HG02759 (cell line): ENCODE measurements at regions not wholly inside any gene's neighbourhood (a gene's known extent, or its start where the extent isn't known, plus 50 kb on each side); places are given as distances from the start of the nearest gene placed in this dataset.
"Not testable (repeated sequence)": the region's sequence is repeated elsewhere in the genome, so short reads cannot be mapped to it uniquely, and the experiment has no call there.

Experiments
- ATAC-seq: cut with Tn5 transposase; IDR thresholded peaks from one replicate; pipeline ENCODE4 v1.9.1; 2021; ENCODE audit warnings: mild to moderate bottlenecking, moderate library complexity; ENCODE audit not compliant: unreplicated experiment

DNA sequence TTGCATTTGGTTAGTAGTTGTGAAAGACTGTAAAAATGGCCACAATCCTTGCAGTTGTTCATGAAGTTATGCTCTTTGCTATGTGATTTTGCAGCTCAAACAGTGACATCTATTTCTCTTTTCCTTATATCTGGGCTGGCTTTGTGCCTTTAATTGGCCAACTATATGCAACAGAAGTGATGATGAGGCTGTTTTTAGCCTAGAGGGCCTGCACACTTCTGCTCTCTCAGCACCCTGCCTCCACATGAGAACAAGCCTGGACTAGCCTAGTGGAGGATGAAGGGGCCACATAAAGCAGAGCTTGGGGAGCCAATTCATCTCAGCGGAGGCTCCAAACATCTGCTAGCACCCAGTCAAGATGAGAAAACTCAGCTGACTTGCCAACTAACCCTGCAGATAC is 339.8 kb downstream of the OMA1 start:
- no peak for ATAC-seq

DNA sequence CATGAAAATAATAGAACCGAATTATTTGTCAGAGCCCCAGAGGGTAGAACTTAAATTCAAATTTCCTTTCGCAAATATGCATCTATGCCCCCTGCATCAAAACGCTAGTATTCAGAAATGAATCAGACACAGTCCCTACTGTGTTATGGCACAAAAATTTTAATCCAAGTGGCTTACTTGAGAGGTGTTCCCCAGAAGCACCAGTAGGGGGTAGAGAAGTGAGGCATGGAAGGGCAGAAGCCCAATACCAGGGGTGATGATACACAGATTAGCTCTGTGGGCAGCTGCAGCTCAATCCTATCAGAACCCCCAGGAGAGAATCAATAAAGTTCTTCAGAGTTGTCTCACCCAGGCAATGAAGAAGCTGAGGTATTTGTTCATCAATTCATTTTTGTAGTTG is 342.2 kb downstream of the OMA1 start:
- ATAC-seq: no peak

DNA sequence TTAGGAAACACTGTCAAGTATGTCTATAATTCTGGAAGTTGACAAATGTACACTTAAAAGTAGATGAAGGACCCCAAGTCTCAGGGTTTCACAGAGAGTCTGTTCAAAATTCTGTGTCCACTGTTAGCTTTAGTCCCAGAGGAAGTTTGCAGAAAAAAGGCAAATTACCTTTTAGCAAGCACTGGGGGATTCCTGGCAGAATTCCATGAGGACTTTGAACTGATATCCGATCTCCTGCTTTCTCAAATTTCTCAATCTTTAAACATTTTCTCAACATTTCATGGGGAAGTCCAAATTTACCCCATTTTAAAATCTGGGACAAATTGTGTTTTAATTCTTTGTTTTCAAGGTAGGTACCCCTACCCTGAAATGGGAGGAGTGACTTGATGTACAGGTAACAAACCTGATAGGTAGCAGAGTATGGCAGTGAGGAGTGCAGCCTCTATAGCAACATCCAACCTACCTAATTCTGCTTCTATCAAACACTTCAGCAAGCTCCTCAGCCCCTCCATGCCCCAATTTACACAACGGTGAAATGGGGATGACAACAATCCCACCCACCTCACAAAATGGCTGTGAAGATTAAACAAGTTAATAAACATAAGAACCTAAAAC is 344.9 kb downstream of the OMA1 start:
- no peak for ATAC-seq

DNA sequence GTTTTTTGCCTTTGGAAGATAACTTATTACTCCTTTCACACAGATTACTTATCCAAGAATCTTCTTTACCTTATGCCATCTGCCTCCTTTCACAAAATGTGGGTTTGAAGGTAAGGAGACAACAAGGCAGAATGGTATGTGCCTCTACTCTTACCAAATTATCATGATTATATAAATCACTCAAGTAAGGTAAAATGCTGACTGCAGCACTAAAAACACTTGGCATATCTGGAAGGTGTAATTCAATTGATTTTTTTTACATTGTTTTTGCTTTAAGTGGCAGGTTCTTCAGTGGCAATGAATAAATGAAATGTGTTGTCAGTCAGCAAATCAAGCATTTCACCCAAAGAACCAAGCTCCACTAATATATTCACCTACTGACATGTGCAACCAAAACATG is 346.1 kb downstream of the OMA1 start:
- no peak for ATAC-seq

DNA sequence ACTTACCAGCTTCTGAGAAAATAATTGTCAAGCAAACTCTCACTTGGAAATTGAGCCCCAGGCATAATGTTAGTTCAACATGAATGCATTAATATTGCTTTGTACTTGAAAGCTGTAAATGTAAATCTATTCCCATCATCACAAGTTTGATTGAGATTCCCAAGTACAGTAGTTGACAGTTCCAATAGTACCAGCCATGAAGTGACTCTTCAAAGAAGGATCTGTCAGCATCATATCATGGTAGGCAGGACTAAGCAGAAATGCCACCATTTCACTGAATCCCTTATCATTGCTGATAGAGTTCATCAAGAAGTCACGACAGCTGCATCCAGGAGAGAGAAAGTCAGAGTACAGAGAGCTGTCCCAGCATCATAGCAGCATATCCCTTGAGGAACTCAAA is 348.7 kb downstream of the OMA1 start:
- no peak for ATAC-seq

DNA sequence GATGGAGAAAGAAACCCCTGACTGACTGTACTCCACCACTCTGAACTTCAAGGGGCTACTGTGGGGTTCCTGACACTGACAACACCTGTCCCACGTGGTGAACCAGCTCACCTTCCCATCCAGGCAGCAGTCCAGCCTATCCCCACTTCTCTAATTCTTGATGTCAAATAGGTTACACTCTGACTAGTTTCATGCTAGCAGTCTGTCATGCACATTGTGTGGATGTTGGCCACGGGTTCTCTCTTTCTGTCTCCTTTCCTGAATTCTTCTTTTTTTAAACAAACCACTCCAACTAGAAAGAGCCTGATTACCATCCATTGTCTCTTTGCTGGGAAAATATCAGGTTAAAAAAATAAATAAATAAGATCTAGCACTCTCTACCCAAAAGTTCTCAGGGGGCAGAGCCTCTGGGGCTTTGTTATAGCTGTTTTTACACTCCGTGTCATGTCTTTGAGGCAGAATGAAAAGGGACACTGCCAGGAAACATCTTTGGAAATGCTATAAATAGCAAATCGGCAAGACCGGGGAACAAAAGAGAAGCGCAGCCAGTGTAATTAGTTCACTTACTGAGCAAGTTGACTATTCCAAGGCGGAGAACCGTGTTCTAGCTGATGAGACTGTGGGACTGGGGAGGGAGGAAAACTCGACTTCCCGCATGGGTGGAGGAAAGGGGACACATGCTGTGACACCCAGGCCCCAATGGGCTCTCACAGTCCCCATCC is 356.1 kb downstream of the OMA1 start:
- ATAC-seq: no peak

DNA sequence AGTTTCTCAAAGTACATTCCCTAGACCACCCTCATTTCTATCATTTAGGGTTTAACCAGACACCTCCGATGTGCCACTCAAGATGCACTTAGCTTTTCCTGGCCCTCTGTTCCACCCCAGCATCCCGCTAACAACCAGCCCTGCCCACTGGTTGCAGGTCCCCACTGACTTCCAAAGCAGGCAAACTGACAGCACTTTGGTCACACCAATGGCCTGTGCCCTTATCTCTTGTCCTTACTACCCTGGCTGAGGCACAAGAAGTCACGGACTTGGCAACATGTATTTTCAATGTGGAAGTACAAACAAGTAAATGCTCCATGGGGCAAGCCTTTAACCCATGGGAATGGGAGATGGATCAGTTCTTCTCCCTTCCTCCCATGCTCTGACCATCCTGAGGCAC is 357.1 kb downstream of the OMA1 start:
- no peak for ATAC-seq

DNA sequence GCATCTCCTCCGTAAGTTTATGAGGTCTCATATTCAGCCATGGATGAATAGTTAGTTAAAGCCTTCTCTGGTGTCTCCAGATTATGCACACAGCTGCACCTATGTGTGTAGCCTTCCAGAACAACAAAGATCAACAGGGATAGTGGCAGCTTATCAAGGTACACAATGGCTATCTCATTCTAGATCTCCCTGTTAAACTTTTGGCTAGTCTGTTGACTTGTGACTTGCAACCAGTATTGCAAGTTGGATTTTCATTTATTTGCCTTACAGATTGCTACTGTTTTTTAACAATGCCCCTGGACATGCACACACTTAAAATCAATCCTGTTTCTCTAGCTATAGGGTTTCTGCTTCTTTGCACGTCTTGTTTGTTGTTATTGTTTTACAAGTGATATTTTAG is 363.2 kb downstream of the OMA1 start:
- no peak for ATAC-seq

DNA sequence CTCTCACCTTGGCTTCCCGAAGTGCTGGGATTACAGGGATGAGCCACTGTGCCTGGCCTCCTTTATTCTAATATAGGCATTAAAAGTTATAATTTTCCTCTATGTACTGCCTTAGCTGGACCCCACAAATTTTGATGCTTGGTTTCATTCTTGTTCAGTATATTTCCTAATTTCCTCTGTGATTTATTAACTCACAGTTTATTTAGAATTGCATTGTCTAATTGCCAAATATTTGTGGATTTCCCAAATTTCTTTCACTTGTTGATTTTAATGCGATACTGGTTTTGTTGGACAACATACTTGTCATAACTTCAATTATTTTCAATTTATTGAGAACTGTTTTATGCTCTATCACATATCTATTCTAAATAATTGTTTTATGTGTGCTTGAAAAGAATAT is 366.0 kb downstream of the OMA1 start:
- ATAC-seq: no peak

DNA sequence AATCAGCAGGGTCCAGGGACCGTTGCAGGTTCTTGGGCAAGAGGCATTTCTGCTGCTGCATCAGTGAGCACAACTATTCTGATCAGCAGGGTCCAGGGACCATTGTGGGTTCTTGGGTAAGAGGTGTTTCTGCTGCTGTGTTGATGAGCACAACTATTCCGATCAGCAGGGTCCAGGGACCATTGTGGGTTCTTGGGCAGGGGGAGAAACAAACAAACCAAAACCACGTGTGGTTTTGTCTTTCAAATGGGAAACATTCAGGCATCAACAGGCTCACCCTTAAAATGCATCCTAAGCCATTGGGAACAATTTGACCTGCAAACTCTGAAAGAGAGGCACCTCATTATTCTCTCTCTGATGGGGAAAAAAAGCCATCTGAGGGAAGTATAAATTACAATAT is 377.4 kb downstream of the OMA1 start:
- not testable (repeated sequence) for ATAC-seq

DNA sequence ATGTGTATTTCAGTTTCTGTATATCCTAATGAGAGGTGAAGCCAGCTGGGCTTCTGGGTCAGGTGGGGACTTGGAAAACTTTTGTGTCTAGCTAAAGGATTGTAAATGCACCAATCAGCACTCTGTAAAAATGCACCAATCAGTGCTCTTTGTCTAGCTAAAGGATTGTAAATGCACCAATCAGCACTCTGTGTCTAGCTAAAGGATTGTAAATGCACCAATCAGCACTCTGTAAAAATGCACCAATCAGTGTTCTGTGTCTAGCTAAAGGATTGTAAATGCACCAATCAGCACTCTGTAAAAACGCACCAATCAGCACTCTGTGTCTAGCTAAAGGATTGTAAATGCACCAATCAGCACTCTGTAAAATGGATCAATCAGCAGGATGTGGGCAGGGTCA is 379.4 kb downstream of the OMA1 start:
- not testable (repeated sequence) for ATAC-seq

DNA sequence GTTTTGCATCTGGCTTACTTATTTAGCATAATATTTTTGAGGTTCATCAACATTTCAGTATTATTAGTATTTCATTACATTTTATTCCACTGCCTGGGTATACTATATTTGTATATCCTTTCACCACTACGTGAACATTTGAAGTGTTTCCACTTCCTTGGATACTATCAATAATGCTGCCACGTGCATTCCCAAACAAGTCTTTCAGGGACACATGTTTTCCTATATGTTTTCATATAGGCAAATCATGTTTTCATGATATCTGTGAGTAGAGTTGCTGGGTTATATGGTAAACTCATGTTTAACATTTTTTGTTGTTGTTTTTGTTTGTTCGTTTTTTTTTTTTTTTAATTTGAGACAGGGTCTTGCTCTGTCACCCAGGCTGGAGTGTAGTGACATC is 380.1 kb downstream of the OMA1 start:
- ATAC-seq: no peak

DNA sequence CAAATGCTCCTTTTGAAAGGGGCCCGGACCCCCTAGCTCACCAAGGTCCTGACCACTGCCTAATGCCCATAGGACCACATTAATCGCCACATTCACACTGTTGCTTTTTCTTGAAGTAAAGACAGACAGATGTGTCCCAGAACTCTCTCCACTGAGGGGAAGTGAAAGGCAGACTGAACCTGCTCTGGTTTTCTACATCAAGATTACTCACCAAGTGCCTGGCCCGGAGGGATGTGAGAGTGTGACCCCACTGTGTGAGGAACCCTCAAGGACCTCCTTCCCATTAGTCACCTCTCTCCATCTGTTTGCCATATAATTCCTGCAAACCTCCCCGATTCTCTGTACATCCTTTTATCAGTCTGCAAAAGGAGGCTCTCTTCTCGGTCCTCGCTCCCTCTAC is 381.5 kb downstream of the OMA1 start:
- no peak for ATAC-seq

DNA sequence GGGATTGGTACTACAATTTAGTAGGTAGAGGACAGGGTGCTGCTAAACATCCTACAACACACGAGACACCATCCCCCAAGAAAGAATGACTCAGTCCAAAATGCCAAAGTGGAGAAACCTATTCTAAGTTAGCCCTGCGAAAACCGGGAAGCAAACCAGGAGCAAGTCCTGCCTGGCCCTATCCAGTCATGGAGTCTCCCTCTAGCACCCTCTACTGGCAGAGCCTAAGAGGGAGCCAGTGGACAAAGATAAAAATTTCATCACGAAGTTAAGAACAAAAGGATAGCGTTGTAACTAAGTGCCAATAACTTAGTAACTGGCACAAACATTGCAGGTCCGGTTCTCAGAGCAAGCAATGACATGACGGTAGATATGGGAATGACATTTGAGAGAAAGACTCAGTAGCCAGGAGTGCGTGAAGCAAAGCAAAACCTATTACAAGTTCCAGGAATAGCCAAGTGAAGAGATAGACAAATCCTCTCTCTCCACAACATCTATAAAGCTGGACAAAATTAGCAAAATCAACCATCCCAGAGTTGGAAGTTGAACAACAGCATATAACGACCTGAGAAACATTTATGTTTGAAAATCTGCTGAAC is 383.5 kb downstream of the OMA1 start:
- ATAC-seq: no peak

DNA sequence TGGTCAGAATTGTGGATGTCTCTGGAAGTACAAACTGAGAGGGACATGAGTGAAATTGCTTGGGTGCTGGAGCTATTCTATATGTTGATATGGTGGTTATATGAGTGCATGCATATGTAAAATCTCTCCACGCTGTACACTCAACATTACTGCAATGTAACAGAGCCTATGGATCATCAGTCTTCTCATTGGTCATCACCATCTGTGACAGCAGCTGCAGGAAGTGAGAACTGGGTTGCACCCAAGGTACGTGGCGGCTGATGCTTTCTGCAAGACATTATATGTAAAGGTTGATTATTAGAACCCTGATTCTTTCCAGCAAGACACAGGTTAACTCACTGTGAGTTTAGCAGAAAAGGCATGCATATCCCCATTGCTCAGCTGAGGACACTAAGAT is 387.1 kb downstream of the OMA1 start:
- no peak for ATAC-seq

DNA sequence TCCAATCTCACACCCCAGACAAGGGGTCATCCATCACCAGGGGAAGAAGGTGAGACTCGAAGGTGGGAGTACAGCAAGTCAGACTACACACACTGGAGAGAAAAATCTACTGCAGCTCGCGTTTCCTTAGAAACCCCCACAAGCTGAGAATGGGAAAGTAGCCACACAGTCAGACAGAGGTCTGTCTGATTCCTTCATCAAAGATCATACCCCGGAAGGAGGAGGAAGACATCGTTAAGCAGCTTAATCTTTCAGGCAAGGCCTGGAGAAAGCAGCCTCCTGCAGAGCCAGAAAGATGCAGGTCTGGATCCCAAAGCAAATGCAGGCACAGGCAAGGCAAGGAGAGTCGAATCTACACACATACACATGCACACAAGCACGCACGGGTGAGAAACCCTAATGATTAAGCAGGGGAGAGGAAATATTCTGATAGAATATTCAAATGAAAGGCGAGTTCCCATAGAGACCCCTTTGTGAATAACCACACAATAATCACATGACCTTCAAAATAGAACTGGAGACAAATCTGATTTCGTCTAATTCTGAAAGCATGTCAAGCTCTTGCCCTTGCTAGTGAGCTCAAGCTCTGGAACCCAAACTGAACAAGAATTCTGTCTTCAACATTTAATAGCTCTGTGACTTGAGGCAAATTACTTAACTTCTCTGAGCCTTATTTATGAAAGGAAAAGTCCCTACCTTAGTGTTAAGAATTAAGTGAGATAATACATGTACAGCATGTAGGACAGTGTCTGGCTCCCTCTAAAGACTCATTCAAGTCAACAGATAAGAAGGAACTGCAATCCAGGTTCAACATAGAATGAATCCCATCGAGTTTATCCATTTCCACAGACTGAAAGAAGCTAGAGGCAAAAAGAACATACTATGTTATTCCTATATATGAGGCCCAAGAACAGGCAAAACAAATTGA is 387.8 kb downstream of the OMA1 start:
- no peak for ATAC-seq

DNA sequence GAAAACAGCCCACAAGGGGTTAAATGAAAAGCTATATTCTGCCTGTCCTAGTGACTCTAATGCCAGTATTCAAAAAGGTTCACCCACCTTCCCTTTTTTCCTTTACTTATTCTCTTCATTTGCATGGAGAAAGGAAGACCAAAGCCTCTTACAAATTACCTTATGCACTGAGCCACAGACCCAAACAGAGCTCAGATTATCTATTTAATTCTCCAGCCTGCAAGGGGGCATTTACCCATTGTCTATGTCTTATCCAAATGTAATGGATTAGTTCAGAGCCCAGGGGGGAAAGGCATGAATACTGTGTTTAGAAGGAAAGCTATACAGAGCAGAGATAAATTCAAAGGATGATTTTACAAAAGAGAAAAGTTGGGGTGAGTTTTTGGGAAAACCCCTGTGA is 388.5 kb downstream of the OMA1 start:
- no peak for ATAC-seq

DNA sequence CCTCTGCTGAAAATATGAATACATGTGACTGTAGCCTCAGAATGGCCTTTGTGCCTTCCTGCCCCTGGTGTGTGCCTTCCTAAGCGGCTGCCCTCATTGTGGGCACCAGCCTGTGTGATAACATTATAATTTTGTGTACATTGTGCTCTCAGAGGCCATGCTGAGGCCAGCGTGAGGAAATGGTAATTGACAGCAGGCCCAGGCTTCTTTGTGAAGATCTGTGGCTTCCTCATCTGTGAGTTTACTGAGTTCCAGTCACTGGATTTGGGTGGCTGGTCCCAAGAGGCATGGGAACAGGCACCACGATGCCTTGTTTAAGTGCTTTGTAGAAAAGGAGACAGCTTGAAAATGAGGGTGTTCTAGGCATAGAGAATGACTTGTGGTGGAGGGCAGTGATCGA is 389.3 kb downstream of the OMA1 start:
- no peak for ATAC-seq

DNA sequence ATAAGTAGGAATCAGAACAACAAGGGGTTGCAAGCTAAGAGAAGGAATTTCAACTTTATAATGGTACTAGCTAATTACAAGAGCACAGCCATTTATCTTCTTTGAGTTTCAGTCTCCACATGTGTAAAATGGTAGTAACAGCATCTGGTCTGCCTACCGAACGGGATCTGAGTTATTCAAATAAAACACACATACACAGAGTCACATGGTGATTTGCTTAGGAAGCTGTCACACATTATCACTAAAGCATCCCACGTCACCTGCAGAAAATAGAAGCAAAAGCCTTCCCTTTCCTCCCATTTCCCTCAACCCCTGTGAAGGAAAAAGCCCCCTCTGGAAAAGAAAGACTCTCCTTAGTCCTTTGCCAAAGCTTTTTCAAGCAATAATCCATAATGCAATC is 389.7 kb downstream of the OMA1 start:
- ATAC-seq: no peak

DNA sequence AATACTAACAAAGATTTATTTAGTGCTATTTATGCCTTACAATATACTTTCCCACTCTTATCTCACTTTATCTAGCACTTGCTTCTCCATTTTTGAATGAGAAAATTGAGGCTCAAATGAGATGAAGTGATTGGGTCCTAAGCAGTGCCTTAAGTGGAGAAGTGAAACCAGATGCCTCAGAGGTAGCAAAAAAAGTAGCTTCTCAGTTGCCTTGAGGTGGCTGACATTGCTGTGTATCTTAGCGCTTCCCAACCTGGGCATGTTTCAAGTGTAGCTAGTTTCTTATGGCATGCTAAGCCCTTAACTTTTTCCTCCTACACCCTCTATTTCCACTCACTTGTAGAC is 390.4 kb downstream of the OMA1 start:
- peak; percentile 80 for ATAC-seq

DNA sequence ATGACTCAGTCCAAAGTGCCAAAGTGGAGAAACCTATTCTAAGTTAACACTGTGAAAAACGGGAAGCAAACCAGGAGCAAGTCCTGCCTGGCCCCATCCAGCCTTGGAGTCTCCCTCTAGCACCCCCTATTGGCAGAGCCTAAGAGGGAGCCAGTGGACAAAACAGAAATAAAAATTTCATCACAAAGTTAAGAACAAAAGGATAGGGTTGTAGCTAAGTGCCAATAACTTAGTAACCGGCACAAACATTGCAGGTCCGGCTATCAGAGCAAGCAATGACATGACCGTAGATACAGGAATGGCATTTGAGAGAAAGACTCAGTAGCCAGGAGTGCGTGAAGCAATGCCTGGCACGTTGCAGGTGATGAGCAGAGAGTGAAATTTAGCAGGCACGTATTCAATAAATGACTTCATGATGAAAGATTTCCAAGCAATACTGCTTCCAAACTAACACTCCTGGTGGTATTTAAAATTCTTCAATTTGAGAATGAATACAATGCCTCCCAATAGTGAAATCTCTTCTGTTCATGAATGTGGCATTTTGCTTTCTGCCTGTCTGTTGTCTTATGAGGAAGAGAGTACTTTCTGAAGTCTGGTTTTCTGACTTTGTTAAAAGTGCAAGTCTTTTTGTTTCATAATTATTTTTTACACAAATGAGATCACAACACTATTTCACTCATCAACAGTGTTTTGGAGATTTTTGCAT is 391.0 kb downstream of the OMA1 start:
- peak; percentile 59 for ATAC-seq
